GM12878 (cell line): ENCODE measurements at regions not wholly inside any gene's neighbourhood (a gene's known extent, or its start where the extent isn't known, plus 50 kb on each side); places are given as distances from the start of the nearest gene placed in this dataset.

Experiments used
- ATAC-seq: fragments of 200-7000 bp; cut with Tn5 transposase; 3 replicates; pipeline ENCODE4 v1.9.1; 2020; ENCODE audit warnings: mild to moderate bottlenecking, moderate library complexity
- BruUV-seq: library from RNA; stranded (reverse); fragments of 400-500 nt; replicated peaks from 2 replicates; lab custom pipeline; 2021; lab: Mats Ljungman, UMichigan
- CTCF ChIA-PET: fragments of 300-600 bp; sonication (Branson Sonifier 250); formaldehyde crosslinking; extraction: SDS; loops from one replicate; lab custom pipeline; 2021; ENCODE audit warnings: inconsistent platforms; lab: Yijun Ruan, JAX
- POLR2A ChIA-PET: fragments of 350-600 bp; formaldehyde crosslinking; extraction: SDS; loops from one replicate; lab custom pipeline; 2021; ENCODE audit warnings: inconsistent platforms; lab: Charles Lee
- RAD21 ChIA-PET: fragments of 300-600 bp; sonication (Branson Sonifier 250); formaldehyde crosslinking; loops from one replicate; lab custom pipeline; 2023; ENCODE audit warnings: antibody characterized with exemption; ENCODE audit not compliant: unreplicated experiment; lab: Charles Lee
- SMC1A ChIA-PET: fragments of 300-600 bp; sonication (Branson Sonifier 250); formaldehyde crosslinking; loops from one replicate; lab custom pipeline; 2023; ENCODE audit not compliant: unreplicated experiment, uncharacterized antibody; lab: Charles Lee
- DNase-seq: peaks from one replicate; pipeline ENCODE4 v3.0.0-alpha.2; 2011; ENCODE audit warnings: low read depth, low spot score
- FAIRE-seq: peaks from 3 replicates; lab custom pipeline; 2011; peaks lifted over from hg19 to GRCh38; lab: Jason Lieb, UNC
- H2AFZ ChIP-seq: 2 replicates; pipeline ENCODE4 v1.6.0; 2011; ENCODE audit warnings: low read depth, low read length, control low read depth; ENCODE audit not compliant: control insufficient read depth
- H3K27ac ChIP-seq: 2 replicates; pipeline ENCODE4 v1.5.1; 2011; ENCODE audit warnings: control low read depth; ENCODE audit not compliant: control insufficient read depth, insufficient read depth
- H3K27me3 ChIP-seq, 2 experiments: replicated peaks in 1 of 2; 2 replicates each; pipeline versions ENCODE4 v1.6.0 to v1.6.1; 2011; ENCODE audit warnings: low read length in 1 of 2; ENCODE audit not compliant: control insufficient read depth in 2 of 2, insufficient read depth in 2 of 2
- H3K36me3 ChIP-seq, 2 experiments: 2 replicates each; pipeline ENCODE4 v1.5.1; 2011; ENCODE audit warnings: low read length in 1 of 2; ENCODE audit not compliant: control insufficient read depth in 2 of 2, insufficient read depth in 2 of 2
- H3K4me1 ChIP-seq: 2 replicates; pipeline ENCODE4 v1.6.1; 2011; ENCODE audit warnings: mild to moderate bottlenecking, low read length, moderate library complexity, mixed read lengths; ENCODE audit not compliant: control insufficient read depth, insufficient read depth
- H3K4me2 ChIP-seq: 2 replicates; pipeline ENCODE4 v1.6.0; 2011; ENCODE audit warnings: control low read depth; ENCODE audit not compliant: control insufficient read depth, insufficient read depth
- H3K4me3 ChIP-seq: fragments of 200-600 bp; sonication (generic); 2 replicates; pipeline ENCODE4 v1.5.1; 2016
- H3K79me2 ChIP-seq: 2 replicates; pipeline ENCODE4 v1.6.0; 2011; ENCODE audit warnings: low read length; ENCODE audit not compliant: control insufficient read depth, insufficient read depth
- H3K9ac ChIP-seq: 2 replicates; pipeline ENCODE4 v1.8.0; 2011; ENCODE audit warnings: low read length, control low read depth, mixed read lengths; ENCODE audit not compliant: control insufficient read depth, insufficient read depth
- H3K9me3 ChIP-seq: replicated peaks from 3 replicates; pipeline ENCODE4 v1.5.1; 2011; ENCODE audit warnings: mild to moderate bottlenecking, low read length; ENCODE audit not compliant: control insufficient read depth, insufficient read depth
- H4K20me1 ChIP-seq: 2 replicates; pipeline ENCODE4 v1.6.0; 2011; ENCODE audit not compliant: control insufficient read depth, insufficient read depth
- LARP7 ChIP-seq: fragments of 450-650 bp; IDR thresholded peaks from 2 replicates; pipeline ENCODE4 v1.6.1; 2017; ENCODE audit warnings: mild to moderate bottlenecking
- RAD51 ChIP-seq: fragments of 450-650 bp; IDR thresholded peaks from 2 replicates; pipeline ENCODE4 v1.6.1; 2016; ENCODE audit warnings: moderate library complexity, mild to moderate bottlenecking, inconsistent platforms
- RCOR1 ChIP-seq: conservative IDR thresholded peaks from 2 replicates; pipeline ENCODE4 v1.6.1; 2012; ENCODE audit warnings: low read depth, low read length, improper control_type of control experiment
- SIN3A ChIP-seq: IDR thresholded peaks from 2 replicates; pipeline ENCODE4 v1.6.1; 2012; ENCODE audit warnings: low read depth, low read length, improper control_type of control experiment
- SMAD1 ChIP-seq: fragments of 450-650 bp; IDR thresholded peaks from 2 replicates; pipeline ENCODE4 v1.6.1; 2018; ENCODE audit warnings: mild to moderate bottlenecking, low read depth; ENCODE audit not compliant: partially characterized antibody
- SP1 ChIP-seq: IDR thresholded peaks from one replicate; pipeline ENCODE4 v1.6.1; 2011; ENCODE audit warnings: low read depth, low read length
- STAT3 ChIP-seq: IDR thresholded peaks from 2 replicates; pipeline ENCODE4 v1.6.1; 2011; ENCODE audit warnings: low read depth, low read length, improper control_type of control experiment
- TCF3 ChIP-seq: IDR thresholded peaks from 2 replicates; pipeline ENCODE4 v1.6.1; 2012; ENCODE audit warnings: low read depth, mild to moderate bottlenecking, low read length, borderline replicate concordance; ENCODE audit not compliant: insufficient read depth
- USF1 ChIP-seq: IDR thresholded peaks from 2 replicates; pipeline ENCODE4 v1.6.1; 2011; ENCODE audit warnings: borderline replicate concordance, low read depth, mild to moderate bottlenecking, moderate library complexity, mixed read lengths, low read length; ENCODE audit not compliant: insufficient read depth; ENCODE audit errors: extremely low read length
- WGBS: methylation state at CpG from one replicate; pipeline ENCODE4 v1.1.6; 2016; ENCODE audit warnings: low lambda C conversion rate; ENCODE audit not compliant: insufficient replicate concordance, insufficient coverage; ENCODE audit errors: missing lambda C conversion rate; 5-methylcytosine and 5-hydroxymethylcytosine counted together
- in situ Hi-C: fragments of 300-500 bp; cut with MboI; formaldehyde crosslinking; loops from 9 replicates; pipeline ENCODE4 v1.14.3; 2018; ENCODE audit warnings: mixed read lengths
- intact Hi-C: fragments of 100-400 bp; cut with micrococcal nuclease; formaldehyde crosslinking; loops from one replicate; pipeline ENCODE4 v1.14.2; 2022; ENCODE audit not compliant: unreplicated experiment
- TF ChIP-seq, protein P1 (sequence below): fragments of 450-650 bp; IDR thresholded peaks from 2 replicates; pipeline ENCODE4 v1.6.1; 2018; ENCODE audit warnings: mild to moderate bottlenecking, low read depth, moderate library complexity; ENCODE audit not compliant: partially characterized antibody
- TF ChIP-seq, protein P2 (sequence below): fragments of 450-650 bp; IDR thresholded peaks from 2 replicates; pipeline ENCODE4 v1.6.1; 2016; ENCODE audit warnings: mild to moderate bottlenecking, moderate library complexity, borderline replicate concordance

- Histone ChIP-seq H3K27ac (no peak overlapping the region), H3K27me3 (no peaks in the 10 kb centered on the region), H3K4me2 (no peak overlapping the region), H3K36me3 (no peaks in the 10 kb centered on the region), H3K4me3 (no peak overlapping the region), H3K79me2 (no peaks in the 10 kb centered on the region), H3K9ac (no peak overlapping the region), H2AFZ (no peak overlapping the region), H4K20me1 (no peaks in the 10 kb centered on the region; the same call in 1 of the 2 replicates), H3K9me3 (no peaks in the 10 kb centered on the region), H3K4me1 (no peaks in the 10 kb centered on the region)
- POLR2A ChIA-PET: no interaction called here
- no peak for ATAC-seq
- no peak for DNase-seq
- in situ Hi-C loops (no loop called here), intact Hi-C loops (no loop called here)
- no peak for FAIRE-seq
- no TSS peak for BruUV-seq
- RAD21 ChIA-PET: no interaction called here
- SMC1A ChIA-PET: interaction anchor here (1.1 to 1.4 kb wide), 2 partner anchors 10 to 16 kb away, joined by 3 read pairs; no protein-coding TSS in a partner anchor
- CTCF ChIA-PET: interaction anchor here (0.7 to 1.2 kb wide), 2 partner anchors 8 to 9 kb away, joined by 3 read pairs; no protein-coding TSS in a partner anchor
- 6% methylated on average over 3 of the region's 3 CpGs for WGBS
- TF ChIP-seq STAT3 (no peak), SMAD1 (no peak), RCOR1 (no peak), SP1 (no peak), TCF3 (no peak), SIN3A (no peak), USF1 (no peak), RAD51 (no peak), LARP7 (no peak)
- TF ChIP-seq, protein P1, sequence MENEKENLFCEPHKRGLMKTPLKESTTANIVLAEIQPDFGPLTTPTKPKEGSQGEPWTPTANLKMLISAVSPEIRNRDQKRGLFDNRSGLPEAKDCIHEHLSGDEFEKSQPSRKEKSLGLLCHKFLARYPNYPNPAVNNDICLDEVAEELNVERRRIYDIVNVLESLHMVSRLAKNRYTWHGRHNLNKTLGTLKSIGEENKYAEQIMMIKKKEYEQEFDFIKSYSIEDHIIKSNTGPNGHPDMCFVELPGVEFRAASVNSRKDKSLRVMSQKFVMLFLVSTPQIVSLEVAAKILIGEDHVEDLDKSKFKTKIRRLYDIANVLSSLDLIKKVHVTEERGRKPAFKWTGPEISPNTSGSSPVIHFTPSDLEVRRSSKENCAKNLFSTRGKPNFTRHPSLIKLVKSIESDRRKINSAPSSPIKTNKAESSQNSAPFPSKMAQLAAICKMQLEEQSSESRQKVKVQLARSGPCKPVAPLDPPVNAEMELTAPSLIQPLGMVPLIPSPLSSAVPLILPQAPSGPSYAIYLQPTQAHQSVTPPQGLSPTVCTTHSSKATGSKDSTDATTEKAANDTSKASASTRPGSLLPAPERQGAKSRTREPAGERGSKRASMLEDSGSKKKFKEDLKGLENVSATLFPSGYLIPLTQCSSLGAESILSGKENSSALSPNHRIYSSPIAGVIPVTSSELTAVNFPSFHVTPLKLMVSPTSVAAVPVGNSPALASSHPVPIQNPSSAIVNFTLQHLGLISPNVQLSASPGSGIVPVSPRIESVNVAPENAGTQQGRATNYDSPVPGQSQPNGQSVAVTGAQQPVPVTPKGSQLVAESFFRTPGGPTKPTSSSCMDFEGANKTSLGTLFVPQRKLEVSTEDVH: no peak
- TF ChIP-seq, protein P2, sequence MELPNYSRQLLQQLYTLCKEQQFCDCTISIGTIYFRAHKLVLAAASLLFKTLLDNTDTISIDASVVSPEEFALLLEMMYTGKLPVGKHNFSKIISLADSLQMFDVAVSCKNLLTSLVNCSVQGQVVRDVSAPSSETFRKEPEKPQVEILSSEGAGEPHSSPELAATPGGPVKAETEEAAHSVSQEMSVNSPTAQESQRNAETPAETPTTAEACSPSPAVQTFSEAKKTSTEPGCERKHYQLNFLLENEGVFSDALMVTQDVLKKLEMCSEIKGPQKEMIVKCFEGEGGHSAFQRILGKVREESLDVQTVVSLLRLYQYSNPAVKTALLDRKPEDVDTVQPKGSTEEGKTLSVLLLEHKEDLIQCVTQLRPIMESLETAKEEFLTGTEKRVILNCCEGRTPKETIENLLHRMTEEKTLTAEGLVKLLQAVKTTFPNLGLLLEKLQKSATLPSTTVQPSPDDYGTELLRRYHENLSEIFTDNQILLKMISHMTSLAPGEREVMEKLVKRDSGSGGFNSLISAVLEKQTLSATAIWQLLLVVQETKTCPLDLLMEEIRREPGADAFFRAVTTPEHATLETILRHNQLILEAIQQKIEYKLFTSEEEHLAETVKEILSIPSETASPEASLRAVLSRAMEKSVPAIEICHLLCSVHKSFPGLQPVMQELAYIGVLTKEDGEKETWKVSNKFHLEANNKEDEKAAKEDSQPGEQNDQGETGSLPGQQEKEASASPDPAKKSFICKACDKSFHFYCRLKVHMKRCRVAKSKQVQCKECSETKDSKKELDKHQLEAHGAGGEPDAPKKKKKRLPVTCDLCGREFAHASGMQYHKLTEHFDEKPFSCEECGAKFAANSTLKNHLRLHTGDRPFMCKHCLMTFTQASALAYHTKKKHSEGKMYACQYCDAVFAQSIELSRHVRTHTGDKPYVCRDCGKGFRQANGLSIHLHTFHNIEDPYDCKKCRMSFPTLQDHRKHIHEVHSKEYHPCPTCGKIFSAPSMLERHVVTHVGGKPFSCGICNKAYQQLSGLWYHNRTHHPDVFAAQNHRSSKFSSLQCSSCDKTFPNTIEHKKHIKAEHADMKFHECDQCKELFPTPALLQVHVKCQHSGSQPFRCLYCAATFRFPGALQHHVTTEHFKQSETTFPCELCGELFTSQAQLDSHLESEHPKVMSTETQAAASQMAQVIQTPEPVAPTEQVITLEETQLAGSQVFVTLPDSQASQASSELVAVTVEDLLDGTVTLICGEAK: no peak
These were observed 303.2 kb upstream of the UBE2E3 start for GRCh38 chr2:180677200-180677599.
